22Rv1 (cell line): ENCODE measurements at regions not wholly inside any gene's neighbourhood (a gene's known extent, or its start where the extent isn't known, plus 50 kb on each side); places are given as distances from the start of the nearest gene placed in this dataset.
"Not testable (repeated sequence)": the region's sequence is repeated elsewhere in the genome, so short reads cannot be mapped to it uniquely, and the experiment has no call there.

ENCODE experiments used
- H3K27ac ChIP-seq: fragments of 450-650 bp; 2 replicates; pipeline ENCODE4 v1.5.1; 2017
- CTCF ChIP-seq: fragments of 450-650 bp; IDR thresholded peaks from 2 replicates; pipeline ENCODE4 v1.5.1; 2017; ENCODE audit warnings: mild to moderate bottlenecking
- ZFX ChIP-seq: fragments of 450-650 bp; IDR thresholded peaks from 2 replicates; pipeline ENCODE4 v1.6.1; 2017; ENCODE audit warnings: antibody characterized with exemption, borderline replicate concordance

GRCh38 chr2:22153931-22154613, 1030.3 kb downstream of the TDRD15 start:
- TF ChIP-seq CTCF: no peak
- TF ChIP-seq ZFX: no peak
- H3K27ac ChIP-seq: no peak overlapping the region

- peak overlapping the region; percentile 33; the same call in 1 of the 2 replicates for H3K27ac ChIP-seq
Measured at GRCh38 chr2:22156661-22157060, 1032.9 kb downstream of the TDRD15 start.

- no peak overlapping the region for H3K27ac ChIP-seq
- TF ChIP-seq ZFX: no peak
- TF ChIP-seq CTCF: no peak
Measured at GRCh38 chr2:22167256-22167655, 1043.5 kb downstream of the TDRD15 start.

- H3K27ac ChIP-seq: no peak overlapping the region
- no peak for TF ChIP-seq ZFX
- no peak for TF ChIP-seq CTCF
Measured at GRCh38 chr2:22175003-22175402, 1051.2 kb downstream of the TDRD15 start.

- TF ChIP-seq ZFX (no peak), CTCF (no peak)
- H3K27ac ChIP-seq: no peak overlapping the region
Measured at GRCh38 chr2:22185251-22185650, 1061.5 kb downstream of the TDRD15 start.

GRCh38 chr2:22186261-22186828, 1062.6 kb downstream of the TDRD15 start:
- H3K27ac ChIP-seq: not testable (repeated sequence)

GRCh38 chr2:22189893-22190480, 1066.2 kb downstream of the TDRD15 start:
- TF ChIP-seq ZFX (no peak), CTCF (no peak)
- no peak overlapping the region for H3K27ac ChIP-seq

GRCh38 chr2:22194218-22194617, 1070.5 kb downstream of the TDRD15 start:
- no peak overlapping the region for H3K27ac ChIP-seq
- TF ChIP-seq CTCF (no peak), ZFX (no peak)
